ENCODE measurements at regions not wholly inside any gene's neighbourhood (a gene's known extent, or its start where the extent isn't known, plus 50 kb on each side); places are given as distances from the start of the nearest gene placed in this dataset.

GRCh38 chr17:5759501-5759925 lies 175.2 kb upstream of the NLRP1 start:
- DNase-seq (ENCODE audit: low spot score), result no peak
- no peaks in the 10 kb centered on the region for H3K36me3 ChIP-seq
- WGBS, result 49% methylated on average over 8 of the region's 8 CpGs
- TF ChIP-seq CTCF (IDR thresholded peaks at IDR 0.05), result no peak
- TF ChIP-seq POLR2A (IDR thresholded peaks at IDR 0.05), result no peak
- TF ChIP-seq POLR2AphosphoS5 (IDR thresholded peaks at IDR 0.05), result no peak
- H3K27me3 ChIP-seq (replicated peaks; ENCODE audit: insufficient read depth), result no peaks in the 10 kb centered on the region
- intact Hi-C loops (cut with DNase I), result no loop called here
- no peak overlapping the region for H3K4me3 ChIP-seq
- no peaks in the 10 kb centered on the region for H3K9me3 ChIP-seq
- H3K27ac ChIP-seq, result no peak overlapping the region
- H3K4me1 ChIP-seq (replicated peaks), result no peaks in the 10 kb centered on the region

- no peaks in the 10 kb centered on the region for H3K27me3 ChIP-seq (replicated peaks; ENCODE audit: insufficient read depth)
- no peaks in the 10 kb centered on the region for H3K9me3 ChIP-seq
- WGBS, result 82% methylated on average over 2 of the region's 2 CpGs
- intact Hi-C loops (cut with DNase I), result no loop called here
- TF ChIP-seq CTCF (IDR thresholded peaks at IDR 0.05) (no peak), POLR2A (IDR thresholded peaks at IDR 0.05) (no peak), POLR2AphosphoS5 (IDR thresholded peaks at IDR 0.05) (no peak)
- no peak for DNase-seq (ENCODE audit: low spot score)
- no peak overlapping the region for H3K27ac ChIP-seq
- H3K4me1 ChIP-seq (replicated peaks), result no peaks in the 10 kb centered on the region
- H3K36me3 ChIP-seq, result no peaks in the 10 kb centered on the region
- H3K4me3 ChIP-seq, result no peak overlapping the region
Observed at GRCh38 chr17:5762191-5762590, 177.9 kb upstream of the NLRP1 start.

- H3K27ac ChIP-seq, result no peak overlapping the region
- H3K36me3 ChIP-seq, result no peaks in the 10 kb centered on the region
- no peaks in the 10 kb centered on the region for H3K9me3 ChIP-seq
- WGBS, result 51% methylated on average over 14 of the region's 14 CpGs
- no peak overlapping the region for H3K4me3 ChIP-seq
- no peaks in the 10 kb centered on the region for H3K27me3 ChIP-seq (replicated peaks; ENCODE audit: insufficient read depth)
- no peaks in the 10 kb centered on the region for H3K4me1 ChIP-seq (replicated peaks)
- no peak for DNase-seq (ENCODE audit: low spot score)
- TF ChIP-seq POLR2AphosphoS5 (IDR thresholded peaks at IDR 0.05) (no peak), CTCF (IDR thresholded peaks at IDR 0.05) (no peak), POLR2A (IDR thresholded peaks at IDR 0.05) (no peak)
- intact Hi-C loops (cut with DNase I), result no loop called here
Observed at GRCh38 chr17:5763595-5764306, 179.4 kb upstream of the NLRP1 start.

- TF ChIP-seq POLR2A (IDR thresholded peaks at IDR 0.05) (no peak), CTCF (IDR thresholded peaks at IDR 0.05) (no peak), POLR2AphosphoS5 (IDR thresholded peaks at IDR 0.05) (no peak)
- H3K4me3 ChIP-seq, result no peak overlapping the region
- no peaks in the 10 kb centered on the region for H3K36me3 ChIP-seq
- 34% methylated on average over 13 of the region's 13 CpGs for WGBS
- no peaks in the 10 kb centered on the region for H3K27me3 ChIP-seq (replicated peaks; ENCODE audit: insufficient read depth)
- intact Hi-C loops (cut with DNase I), result no loop called here
- H3K9me3 ChIP-seq, result no peaks in the 10 kb centered on the region
- no peak overlapping the region for H3K27ac ChIP-seq
- no peaks in the 10 kb centered on the region for H3K4me1 ChIP-seq (replicated peaks)
- no peak for DNase-seq (ENCODE audit: low spot score)
Observed at GRCh38 chr17:5769593-5770354, 185.5 kb upstream of the NLRP1 start.

Measured in prostate gland (tissue), 2 donors.